VCaP (cell line): ENCODE measurements at regions not wholly inside any gene's neighbourhood (a gene's known extent, or its start where the extent isn't known, plus 50 kb on each side); places are given as distances from the start of the nearest gene placed in this dataset.

Experiments used
- H3K27ac ChIP-seq: fragments of 450-650 bp; 2 replicates; pipeline ENCODE4 v1.5.1; 2017
- TF ChIP-seq, protein P1 (sequence below): fragments of 450-650 bp; conservative IDR thresholded peaks from 2 replicates; pipeline ENCODE4 v1.5.1; 2017; ENCODE audit warnings: mild to moderate bottlenecking, moderate library complexity

DNA sequence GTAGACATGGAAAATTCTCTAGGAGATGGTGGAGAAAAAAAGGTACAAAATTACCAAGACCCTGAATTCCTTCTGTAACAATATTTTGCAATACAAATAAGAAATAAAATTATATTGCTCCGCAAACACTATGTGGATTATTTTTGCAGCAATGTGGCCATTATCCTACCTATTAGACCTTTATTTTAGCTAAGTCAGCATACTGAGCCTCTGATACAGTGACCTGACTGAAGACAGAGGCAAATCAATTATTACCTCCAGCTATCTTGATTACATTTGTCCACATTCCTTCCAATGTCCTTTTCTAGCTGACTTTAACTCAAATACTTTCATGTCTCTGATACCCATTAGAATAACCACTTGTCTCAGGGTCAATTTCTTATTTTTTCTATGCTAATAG is 610.9 kb downstream of the LRRIQ3 start:
- no peak overlapping the region for H3K27ac ChIP-seq
- TF ChIP-seq, protein P1, sequence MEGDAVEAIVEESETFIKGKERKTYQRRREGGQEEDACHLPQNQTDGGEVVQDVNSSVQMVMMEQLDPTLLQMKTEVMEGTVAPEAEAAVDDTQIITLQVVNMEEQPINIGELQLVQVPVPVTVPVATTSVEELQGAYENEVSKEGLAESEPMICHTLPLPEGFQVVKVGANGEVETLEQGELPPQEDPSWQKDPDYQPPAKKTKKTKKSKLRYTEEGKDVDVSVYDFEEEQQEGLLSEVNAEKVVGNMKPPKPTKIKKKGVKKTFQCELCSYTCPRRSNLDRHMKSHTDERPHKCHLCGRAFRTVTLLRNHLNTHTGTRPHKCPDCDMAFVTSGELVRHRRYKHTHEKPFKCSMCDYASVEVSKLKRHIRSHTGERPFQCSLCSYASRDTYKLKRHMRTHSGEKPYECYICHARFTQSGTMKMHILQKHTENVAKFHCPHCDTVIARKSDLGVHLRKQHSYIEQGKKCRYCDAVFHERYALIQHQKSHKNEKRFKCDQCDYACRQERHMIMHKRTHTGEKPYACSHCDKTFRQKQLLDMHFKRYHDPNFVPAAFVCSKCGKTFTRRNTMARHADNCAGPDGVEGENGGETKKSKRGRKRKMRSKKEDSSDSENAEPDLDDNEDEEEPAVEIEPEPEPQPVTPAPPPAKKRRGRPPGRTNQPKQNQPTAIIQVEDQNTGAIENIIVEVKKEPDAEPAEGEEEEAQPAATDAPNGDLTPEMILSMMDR: no peak

DNA sequence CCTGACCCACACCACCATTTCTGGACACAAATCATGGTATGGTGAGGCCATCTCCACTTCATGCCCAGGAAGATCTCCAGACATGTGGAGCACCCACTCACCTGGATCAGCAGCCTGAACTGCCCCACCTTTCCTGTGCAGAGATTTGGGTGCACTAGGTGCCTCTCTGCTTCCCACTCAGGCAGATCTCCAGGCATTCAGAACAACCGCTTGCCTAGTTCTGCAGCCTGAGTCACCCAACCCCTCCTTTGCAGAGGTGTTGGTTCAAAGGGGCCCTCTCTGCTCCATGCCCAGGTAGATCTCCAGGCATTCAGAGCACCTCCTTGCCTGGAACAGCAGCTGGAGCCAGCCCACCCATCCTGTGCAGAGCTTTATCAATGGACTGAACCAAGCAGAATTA is 620.8 kb downstream of the LRRIQ3 start:
- no peak overlapping the region for H3K27ac ChIP-seq
- TF ChIP-seq, protein P1: no peak

DNA sequence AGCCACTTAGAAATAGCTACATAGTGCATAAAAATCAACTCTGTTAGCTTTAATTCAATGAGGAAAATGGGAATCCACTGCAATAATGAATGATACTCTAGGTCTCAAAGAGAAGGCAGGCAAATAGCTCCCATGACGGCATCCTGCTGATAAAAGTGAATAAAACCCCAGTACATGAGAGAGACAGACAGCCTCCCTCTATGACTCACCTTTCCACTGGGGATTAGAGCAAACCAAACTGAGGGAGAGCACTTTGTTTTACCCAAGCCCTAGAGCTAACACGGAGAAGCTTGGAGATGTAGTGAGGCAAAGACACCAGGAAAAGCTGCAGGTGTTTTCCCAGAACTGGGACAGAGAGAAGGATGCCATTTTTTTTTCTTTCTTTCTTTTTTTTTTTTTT is 621.9 kb downstream of the LRRIQ3 start:
- no peak overlapping the region for H3K27ac ChIP-seq
- TF ChIP-seq, protein P1: no peak

DNA sequence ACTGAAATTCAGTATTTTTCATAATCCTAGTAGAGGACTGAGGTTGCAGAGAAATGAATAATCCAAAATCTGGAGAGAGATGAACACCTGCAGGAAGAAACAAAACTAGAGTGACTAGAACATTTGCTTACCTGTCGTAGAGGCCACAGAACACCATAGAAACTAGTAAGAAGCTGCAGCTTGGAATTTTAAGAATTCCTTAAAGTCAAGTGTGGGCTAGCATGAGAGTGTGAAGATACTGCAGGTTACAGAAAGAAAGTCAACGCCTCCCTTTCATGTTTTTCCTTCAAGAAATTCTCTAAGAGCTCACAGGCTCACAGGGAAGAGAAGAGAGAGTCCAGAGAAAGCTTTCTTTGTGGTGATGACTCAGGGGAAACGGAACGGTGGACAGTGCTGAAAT is 633.7 kb downstream of the LRRIQ3 start:
- no peak overlapping the region for H3K27ac ChIP-seq
- TF ChIP-seq, protein P1: no peak

GRCh38 chr1:73556270-73556669 is 641.7 kb downstream of the LRRIQ3 start:
- H3K27ac ChIP-seq: no peak overlapping the region
- TF ChIP-seq, protein P1: no peak

DNA sequence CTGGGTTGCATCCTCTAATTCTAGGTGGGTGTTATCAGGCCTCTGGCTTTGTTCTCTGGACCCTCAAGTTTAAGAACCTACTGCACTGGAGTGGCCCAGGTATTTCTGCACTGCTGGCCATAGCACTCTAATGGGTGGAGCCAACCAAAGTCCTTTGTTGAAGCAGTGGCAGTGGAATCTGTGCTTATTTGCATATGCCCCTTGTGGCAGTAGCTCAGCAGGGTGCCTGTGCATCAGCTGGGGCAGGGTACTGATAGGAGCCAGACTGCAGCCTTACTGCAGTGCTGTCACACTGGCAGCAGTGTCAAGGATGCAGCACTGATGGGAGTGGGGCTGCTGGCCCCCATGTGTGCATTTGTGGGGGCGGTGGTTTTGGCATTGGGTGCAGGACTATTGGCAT is 660.6 kb downstream of the LRRIQ3 start:
- TF ChIP-seq, protein P1: no peak
- no peak overlapping the region for H3K27ac ChIP-seq

- TF ChIP-seq, protein P1: no peak
- no peak overlapping the region for H3K27ac ChIP-seq
Observed at GRCh38 chr1:73517603-73518191, 680.3 kb downstream of the LRRIQ3 start.
